ENCODE measurements at regions not wholly inside any gene's neighbourhood (a gene's known extent, or its start where the extent isn't known, plus 50 kb on each side); places are given as distances from the start of the nearest gene placed in this dataset.

- Histone ChIP-seq H3K4me3 (ENCODE audit: low read length) (no peak overlapping the region), H2AFZ (ENCODE audit: low read depth, low read length) (no peak overlapping the region), H3K27me3 (ENCODE audit: insufficient read depth, low read length) (no peaks in the 10 kb centered on the region), H3K9me3 (ENCODE audit: low read length) (no peaks in the 10 kb centered on the region), H3K36me3 (ENCODE audit: insufficient read depth, low read length) (no peaks in the 10 kb centered on the region), H3K4me1 (ENCODE audit: insufficient read depth, low read length) (no peaks in the 10 kb centered on the region)
Observed at GRCh38 chr2:12493031-12493513, 223.7 kb upstream of the TRIB2 start.

- Histone ChIP-seq H3K4me3 (ENCODE audit: low read length) (no peak overlapping the region), H3K9me3 (ENCODE audit: low read length) (no peaks in the 10 kb centered on the region), H3K27me3 (ENCODE audit: insufficient read depth, low read length) (no peaks in the 10 kb centered on the region), H3K36me3 (ENCODE audit: insufficient read depth, low read length) (no peaks in the 10 kb centered on the region), H2AFZ (ENCODE audit: low read depth, low read length) (no peak overlapping the region), H3K4me1 (ENCODE audit: insufficient read depth, low read length) (no peaks in the 10 kb centered on the region)
Observed at GRCh38 chr2:12495247-12495868, 221.4 kb upstream of the TRIB2 start.

- Histone ChIP-seq H3K27me3 (ENCODE audit: insufficient read depth, low read length) (no peaks in the 10 kb centered on the region), H3K4me1 (ENCODE audit: insufficient read depth, low read length) (no peaks in the 10 kb centered on the region), H3K36me3 (ENCODE audit: insufficient read depth, low read length) (no peaks in the 10 kb centered on the region), H3K9me3 (ENCODE audit: low read length) (no peaks in the 10 kb centered on the region), H3K4me3 (ENCODE audit: low read length) (no peak overlapping the region), H2AFZ (ENCODE audit: low read depth, low read length) (no peak overlapping the region)
Observed at GRCh38 chr2:12498286-12498685, 218.4 kb upstream of the TRIB2 start.

GRCh38 chr2:12498704-12499103, 218.0 kb upstream of the TRIB2 start:
- Histone ChIP-seq H3K9me3 (ENCODE audit: low read length) (no peaks in the 10 kb centered on the region), H3K4me3 (ENCODE audit: low read length) (no peak overlapping the region), H3K27me3 (ENCODE audit: insufficient read depth, low read length) (no peaks in the 10 kb centered on the region), H2AFZ (ENCODE audit: low read depth, low read length) (no peak overlapping the region), H3K36me3 (ENCODE audit: insufficient read depth, low read length) (no peaks in the 10 kb centered on the region), H3K4me1 (ENCODE audit: insufficient read depth, low read length) (no peaks in the 10 kb centered on the region)

GRCh38 chr2:12500899-12501298, 215.8 kb upstream of the TRIB2 start:
- no peaks in the 10 kb centered on the region for H3K36me3 ChIP-seq (ENCODE audit: insufficient read depth, low read length)
- no peak overlapping the region for H2AFZ ChIP-seq (ENCODE audit: low read depth, low read length)
- no peaks in the 10 kb centered on the region for H3K9me3 ChIP-seq (ENCODE audit: low read length)
- no peaks in the 10 kb centered on the region for H3K27me3 ChIP-seq (ENCODE audit: insufficient read depth, low read length)
- H3K4me3 ChIP-seq (ENCODE audit: low read length), result no peak overlapping the region
- no peaks in the 10 kb centered on the region for H3K4me1 ChIP-seq (ENCODE audit: insufficient read depth, low read length)

GRCh38 chr2:12501469-12502158, 215.1 kb upstream of the TRIB2 start:
- Histone ChIP-seq H3K27me3 (ENCODE audit: insufficient read depth, low read length) (no peaks in the 10 kb centered on the region), H2AFZ (ENCODE audit: low read depth, low read length) (no peak overlapping the region), H3K9me3 (ENCODE audit: low read length) (no peaks in the 10 kb centered on the region), H3K36me3 (ENCODE audit: insufficient read depth, low read length) (no peaks in the 10 kb centered on the region), H3K4me1 (ENCODE audit: insufficient read depth, low read length) (no peaks in the 10 kb centered on the region), H3K4me3 (ENCODE audit: low read length) (no peak overlapping the region)

GRCh38 chr2:12502759-12503158, 214.0 kb upstream of the TRIB2 start:
- Histone ChIP-seq H3K4me3 (ENCODE audit: low read length) (no peak overlapping the region), H3K4me1 (ENCODE audit: insufficient read depth, low read length) (no peaks in the 10 kb centered on the region), H3K36me3 (ENCODE audit: insufficient read depth, low read length) (no peaks in the 10 kb centered on the region), H3K9me3 (ENCODE audit: low read length) (no peaks in the 10 kb centered on the region), H2AFZ (ENCODE audit: low read depth, low read length) (no peak overlapping the region), H3K27me3 (ENCODE audit: insufficient read depth, low read length) (no peaks in the 10 kb centered on the region)

GRCh38 chr2:12504443-12504842, 212.3 kb upstream of the TRIB2 start:
- Histone ChIP-seq H3K4me3 (ENCODE audit: low read length) (no peak overlapping the region), H3K4me1 (ENCODE audit: insufficient read depth, low read length) (no peaks in the 10 kb centered on the region), H2AFZ (ENCODE audit: low read depth, low read length) (no peak overlapping the region), H3K9me3 (ENCODE audit: low read length) (no peaks in the 10 kb centered on the region), H3K36me3 (ENCODE audit: insufficient read depth, low read length) (no peaks in the 10 kb centered on the region), H3K27me3 (ENCODE audit: insufficient read depth, low read length) (no peaks in the 10 kb centered on the region)

- no peak overlapping the region for H2AFZ ChIP-seq (ENCODE audit: low read depth, low read length)
- no peaks in the 10 kb centered on the region for H3K36me3 ChIP-seq (ENCODE audit: insufficient read depth, low read length)
Observed at GRCh38 chr2:12506846-12507245, 209.9 kb upstream of the TRIB2 start.

GRCh38 chr2:12507295-12507694, 209.4 kb upstream of the TRIB2 start:
- Histone ChIP-seq H3K9me3 (ENCODE audit: low read length) (no peaks in the 10 kb centered on the region), H3K36me3 (ENCODE audit: insufficient read depth, low read length) (no peaks in the 10 kb centered on the region), H3K27me3 (ENCODE audit: insufficient read depth, low read length) (no peaks in the 10 kb centered on the region), H3K4me1 (ENCODE audit: insufficient read depth, low read length) (no peaks in the 10 kb centered on the region), H2AFZ (ENCODE audit: low read depth, low read length) (no peak overlapping the region), H3K4me3 (ENCODE audit: low read length) (no peak overlapping the region)

More at GRCh38 chr2:12506846-12507245, 209.9 kb upstream of the TRIB2 start:
- Histone ChIP-seq H3K27me3 (ENCODE audit: insufficient read depth, low read length) (no peaks in the 10 kb centered on the region), H3K4me3 (ENCODE audit: low read length) (no peak overlapping the region), H3K4me1 (ENCODE audit: insufficient read depth, low read length) (no peaks in the 10 kb centered on the region), H3K9me3 (ENCODE audit: low read length) (no peaks in the 10 kb centered on the region)

- no peak overlapping the region for H3K4me3 ChIP-seq (ENCODE audit: low read length)
- H3K9me3 ChIP-seq (ENCODE audit: low read length), result no peaks in the 10 kb centered on the region
- H2AFZ ChIP-seq (ENCODE audit: low read depth, low read length), result no peak overlapping the region
- no peaks in the 10 kb centered on the region for H3K36me3 ChIP-seq (ENCODE audit: insufficient read depth, low read length)
- H3K4me1 ChIP-seq (ENCODE audit: insufficient read depth, low read length), result no peaks in the 10 kb centered on the region
- no peaks in the 10 kb centered on the region for H3K27me3 ChIP-seq (ENCODE audit: insufficient read depth, low read length)
Observed at GRCh38 chr2:12510070-12510469, 206.7 kb upstream of the TRIB2 start.

- H3K4me1 ChIP-seq (ENCODE audit: insufficient read depth, low read length), result no peaks in the 10 kb centered on the region
- no peaks in the 10 kb centered on the region for H3K9me3 ChIP-seq (ENCODE audit: low read length)
- no peaks in the 10 kb centered on the region for H3K36me3 ChIP-seq (ENCODE audit: insufficient read depth, low read length)
- H3K4me3 ChIP-seq (ENCODE audit: low read length), result no peak overlapping the region
- no peak overlapping the region for H2AFZ ChIP-seq (ENCODE audit: low read depth, low read length)
- no peaks in the 10 kb centered on the region for H3K27me3 ChIP-seq (ENCODE audit: insufficient read depth, low read length)
Observed at GRCh38 chr2:12513339-12513738, 203.4 kb upstream of the TRIB2 start.

GRCh38 chr2:12514168-12514567, 202.6 kb upstream of the TRIB2 start:
- no peaks in the 10 kb centered on the region for H3K9me3 ChIP-seq (ENCODE audit: low read length)
- no peak overlapping the region for H3K4me3 ChIP-seq (ENCODE audit: low read length)
- H2AFZ ChIP-seq (ENCODE audit: low read depth, low read length), result no peak overlapping the region
- H3K36me3 ChIP-seq (ENCODE audit: insufficient read depth, low read length), result no peaks in the 10 kb centered on the region
- H3K27me3 ChIP-seq (ENCODE audit: insufficient read depth, low read length), result no peaks in the 10 kb centered on the region
- H3K4me1 ChIP-seq (ENCODE audit: insufficient read depth, low read length), result no peaks in the 10 kb centered on the region
